Large intestine (tissue), 3 donors: ENCODE measurements at regions not wholly inside any gene's neighbourhood (a gene's known extent, or its start where the extent isn't known, plus 50 kb on each side); places are given as distances from the start of the nearest gene placed in this dataset.
A peak's percentile ranks its signal among the peaks of the same experiment; 100 is the strongest.
"Not testable (repeated sequence)": the region's sequence is repeated elsewhere in the genome, so short reads cannot be mapped to it uniquely, and the experiment has no call there.

Experiments
- DNase-seq, 2 donors: peaks; one replicate each; pipeline versions ENCODE4 v3.0.0 to v3.0.0-alpha.2; 2013
- H3K27ac ChIP-seq: one replicate; pipeline ENCODE4 v1.5.1; 2013; ENCODE audit warnings: low read length
- H3K27me3 ChIP-seq: 2 replicates; pipeline ENCODE4 v1.6.1; 2013; ENCODE audit warnings: low read length; ENCODE audit not compliant: control insufficient read depth, insufficient read depth
- H3K36me3 ChIP-seq: 2 replicates; pipeline ENCODE4 v1.6.1; 2013; ENCODE audit warnings: low read length; ENCODE audit not compliant: control insufficient read depth, insufficient read depth
- H3K4me1 ChIP-seq: one replicate; pipeline ENCODE4 v1.6.1; 2013; ENCODE audit warnings: low read length; ENCODE audit not compliant: control insufficient read depth, insufficient read depth
- H3K4me3 ChIP-seq: one replicate; pipeline ENCODE4 v1.5.1; 2013; ENCODE audit warnings: low read length
- H3K9me3 ChIP-seq: one replicate; pipeline ENCODE4 v1.6.1; 2013; ENCODE audit warnings: mild to moderate bottlenecking, low read depth, low read length, moderate library complexity; ENCODE audit not compliant: control insufficient read depth
- WGBS: methylation state at CpG from one replicate; pipeline ENCODE4 v1.1.5; 2013; ENCODE audit warnings: low lambda C conversion rate; ENCODE audit not compliant: insufficient coverage; 5-methylcytosine and 5-hydroxymethylcytosine counted together

DNA sequence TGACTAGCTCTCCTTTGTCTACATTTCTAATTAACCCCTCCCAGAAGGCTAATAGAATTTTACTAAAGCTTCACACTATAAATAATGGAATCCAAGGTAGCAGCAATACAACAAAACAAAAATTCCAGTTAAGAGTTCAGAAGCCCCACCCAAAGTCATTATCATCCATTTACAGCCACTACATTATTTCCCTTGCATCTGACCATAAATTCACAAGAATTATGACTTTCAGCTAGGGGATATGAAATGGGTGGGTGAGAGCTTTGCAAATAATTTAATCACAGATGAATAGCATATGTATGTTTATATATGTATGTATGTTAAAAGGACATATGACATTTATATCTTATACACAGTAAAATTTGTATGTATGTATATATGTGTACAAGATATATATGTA, 65.3 kb upstream of the PTGDR start:
- no peaks in the 10 kb centered on the region for H3K36me3 ChIP-seq
- H3K4me3 ChIP-seq, result no peak overlapping the region
- no peak overlapping the region for H3K27ac ChIP-seq
- no peaks in the 10 kb centered on the region for H3K4me1 ChIP-seq
- no peaks in the 10 kb centered on the region for H3K9me3 ChIP-seq
- DNase-seq, result no peak
- H3K27me3 ChIP-seq, result no peaks in the 10 kb centered on the region

DNA sequence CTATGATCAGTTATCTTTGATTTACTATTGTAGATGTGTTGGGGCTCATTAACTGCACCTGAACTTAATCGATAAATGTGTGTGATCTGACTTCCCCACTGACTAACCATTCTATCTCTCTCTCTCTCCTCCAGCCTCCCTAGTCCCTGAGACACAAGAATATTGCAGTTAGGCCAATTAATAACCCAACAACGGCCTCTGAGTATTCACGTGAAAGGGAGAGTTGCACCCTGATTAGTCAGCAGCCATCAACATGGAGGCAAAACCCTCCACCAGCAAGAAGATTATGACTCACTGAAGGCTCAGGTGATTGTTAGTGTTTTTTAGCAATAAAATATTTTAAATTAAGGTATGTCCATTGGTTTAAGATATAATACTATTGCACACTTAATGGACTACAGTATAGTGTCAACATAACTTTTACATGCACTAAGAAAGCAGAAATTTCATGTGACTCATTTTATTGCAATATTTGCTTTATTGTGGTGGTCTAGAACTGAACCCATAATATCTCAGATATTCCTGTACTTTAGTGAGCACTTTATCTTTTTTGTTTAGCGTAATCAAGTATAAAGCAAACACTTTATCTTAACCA, 77.1 kb upstream of the PTGDR start:
- Histone ChIP-seq H3K9me3 (no peaks in the 10 kb centered on the region), H3K27ac (no peak overlapping the region), H3K4me3 (no peak overlapping the region), H3K4me1 (no peaks in the 10 kb centered on the region), H3K36me3 (no peaks in the 10 kb centered on the region), H3K27me3 (no peaks in the 10 kb centered on the region)
- 100% methylated on average over 1 of the region's 4 CpGs for WGBS
- DNase-seq, result no peak

DNA sequence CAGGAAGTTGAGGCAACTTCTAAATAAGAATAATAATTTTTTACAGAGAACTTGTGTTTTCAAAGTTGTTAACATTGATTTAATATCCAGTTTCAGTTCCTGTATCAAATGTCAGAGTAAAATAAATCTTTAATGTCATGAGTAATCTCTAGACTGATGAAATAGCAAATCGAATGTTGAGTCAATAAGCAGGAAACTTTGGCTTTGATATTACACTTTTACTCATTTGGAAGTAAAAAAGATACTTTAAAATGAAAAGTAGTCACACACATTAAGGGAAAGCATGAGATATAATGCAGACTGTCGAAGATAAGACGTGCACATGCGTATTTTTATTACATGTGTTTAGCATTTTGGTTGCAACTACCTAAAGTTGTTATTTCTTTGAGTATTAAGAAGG, 78.2 kb upstream of the PTGDR start:
- no peak for DNase-seq
- WGBS, result 93% methylated on average over 3 of the region's 4 CpGs

DNA sequence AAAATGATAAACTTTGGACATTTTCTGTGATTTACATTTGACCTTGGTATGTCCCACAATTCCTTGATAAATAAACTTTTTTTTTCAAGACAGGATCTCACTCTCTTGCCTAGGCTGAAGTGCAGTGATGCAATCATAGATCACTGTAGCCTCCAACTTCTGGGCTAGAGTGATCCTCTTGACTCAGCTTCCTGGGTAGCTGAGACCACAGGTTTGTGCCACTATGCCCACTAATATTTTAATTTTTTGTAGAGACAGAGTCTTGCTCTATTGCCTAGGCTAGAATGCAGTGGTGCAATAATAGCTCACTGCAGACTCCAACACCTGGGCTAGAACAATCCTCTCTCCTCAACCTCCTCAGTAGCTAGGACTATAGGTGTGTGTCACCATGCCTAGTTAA, 79.1 kb upstream of the PTGDR start:
- Histone ChIP-seq H3K9me3 (no peaks in the 10 kb centered on the region), H3K4me1 (no peaks in the 10 kb centered on the region), H3K27ac (no peak overlapping the region), H3K27me3 (no peaks in the 10 kb centered on the region), H3K36me3 (no peaks in the 10 kb centered on the region), H3K4me3 (no peak overlapping the region)
- DNase-seq, result no peak

More for the DNA sequence above, 78.2 kb upstream of the PTGDR start:
- Histone ChIP-seq H3K36me3 (no peaks in the 10 kb centered on the region), H3K4me3 (no peak overlapping the region), H3K9me3 (no peaks in the 10 kb centered on the region), H3K4me1 (no peaks in the 10 kb centered on the region), H3K27me3 (no peaks in the 10 kb centered on the region), H3K27ac (no peak overlapping the region)

DNA sequence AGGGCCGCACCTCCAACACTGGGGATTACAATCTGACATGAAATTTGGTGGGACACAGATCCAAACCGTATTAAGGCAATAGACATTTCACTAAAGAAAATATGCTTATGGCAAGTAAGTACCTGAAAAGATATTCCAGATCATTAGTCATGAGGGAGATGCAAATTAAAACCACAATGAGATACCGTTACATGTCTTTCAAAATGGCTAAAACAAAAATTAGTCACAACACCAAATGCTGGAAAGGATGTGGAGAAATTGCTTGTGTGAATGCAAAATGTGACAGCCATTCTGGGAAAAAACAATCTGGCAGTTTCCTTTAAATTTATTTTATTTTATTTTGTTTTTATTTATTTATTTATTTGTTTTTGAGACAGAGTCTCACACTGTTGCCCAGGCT, 82.3 kb upstream of the PTGDR start:
- H3K4me1 ChIP-seq, result no peaks in the 10 kb centered on the region
- no peaks in the 10 kb centered on the region for H3K27me3 ChIP-seq
- H3K4me3 ChIP-seq, result no peak overlapping the region
- DNase-seq, result no peak
- WGBS, result 90% methylated on average over 2 of the region's 3 CpGs
- peaks cover 6% of the 10 kb centered on the region for H3K9me3 ChIP-seq
- no peaks in the 10 kb centered on the region for H3K36me3 ChIP-seq
- H3K27ac ChIP-seq, result no peak overlapping the region

DNA sequence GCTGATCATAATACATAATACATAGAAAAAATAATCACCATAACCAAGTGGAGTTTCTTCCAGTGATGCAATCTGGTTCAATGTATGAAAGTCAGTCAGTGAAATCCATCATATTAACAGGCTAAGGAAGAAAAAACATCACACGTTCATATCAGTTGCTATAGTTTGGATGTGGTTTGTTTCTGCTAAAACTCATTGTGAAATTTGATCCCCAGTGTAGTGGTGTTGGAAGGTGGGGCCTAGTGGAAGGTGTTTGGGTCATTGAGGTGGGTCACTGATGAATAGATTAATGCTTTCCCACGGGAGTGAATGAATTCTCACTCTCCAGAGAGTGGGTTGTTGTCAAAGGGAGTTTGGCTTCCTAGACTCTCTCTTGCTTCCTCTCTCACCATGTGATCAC, 84.6 kb upstream of the PTGDR start:
- WGBS, result no CpG with 5 or more reads among the region's 2 CpGs
- Histone ChIP-seq H3K36me3 (no peaks in the 10 kb centered on the region), H3K4me1 (no peaks in the 10 kb centered on the region), H3K9me3 (peaks cover 6% of the 10 kb centered on the region), H3K27me3 (no peaks in the 10 kb centered on the region), H3K27ac (no peak overlapping the region), H3K4me3 (no peak overlapping the region)
- no peak for DNase-seq

DNA sequence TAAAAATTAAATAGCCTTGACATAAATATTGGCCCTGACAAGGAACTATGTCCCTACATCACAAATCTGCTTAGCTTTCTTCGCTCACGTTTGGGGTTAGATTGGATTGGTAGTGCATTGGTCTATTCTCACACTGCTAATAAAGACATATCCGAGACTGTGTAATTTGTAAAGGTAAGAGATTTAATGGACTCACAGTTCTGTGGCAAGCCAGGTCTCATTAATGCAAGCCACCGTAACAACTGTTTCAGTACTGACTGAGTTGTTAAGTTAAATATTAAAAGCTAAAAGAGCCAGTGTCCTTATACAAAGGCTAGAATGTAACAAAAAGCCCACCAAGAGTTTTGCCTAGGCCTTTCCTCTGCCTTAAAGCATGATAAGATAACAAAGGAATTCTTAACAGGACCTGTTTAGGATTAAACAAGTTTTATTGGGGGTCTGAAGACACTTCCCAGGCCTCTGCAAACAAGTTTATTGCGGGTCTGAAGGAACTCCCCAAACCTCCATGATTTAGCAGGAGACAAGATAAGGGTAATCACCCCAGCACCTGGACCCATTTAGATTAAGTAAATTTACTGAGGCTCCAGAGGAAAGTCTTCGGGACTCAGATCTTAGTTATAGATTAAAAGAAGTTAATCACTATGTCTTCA, 88.2 kb upstream of the PTGDR start:
- no CpG with 5 or more reads among the region's 6 CpGs for WGBS

DNA sequence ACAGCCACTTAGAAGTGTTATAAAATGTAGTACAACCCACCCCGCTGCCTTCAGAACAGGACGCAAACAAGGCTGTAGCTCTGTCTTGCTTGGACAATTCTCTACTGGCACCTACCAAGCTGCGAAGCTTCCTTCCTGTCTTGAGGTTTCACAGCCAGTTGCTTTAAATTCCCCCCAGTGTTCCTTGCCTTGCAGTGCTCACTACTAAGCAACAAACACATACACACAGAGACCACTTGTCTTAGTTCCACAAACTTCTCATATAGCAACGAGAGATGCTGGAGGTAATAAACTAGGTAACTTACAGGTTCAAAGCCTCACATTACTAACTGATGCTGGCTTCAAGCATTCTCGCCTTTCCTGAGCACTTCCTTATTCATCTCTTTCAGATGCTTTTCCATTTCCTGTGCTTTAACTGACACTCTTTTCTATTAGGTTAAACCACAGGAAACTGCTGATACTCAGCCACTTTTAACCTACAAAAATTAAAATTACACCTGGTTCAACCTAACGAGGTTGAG, 91.5 kb upstream of the PTGDR start:
- no peaks in the 10 kb centered on the region for H3K4me1 ChIP-seq
- peaks cover 2% of the 10 kb centered on the region for H3K9me3 ChIP-seq
- WGBS, result 50% methylated on average over 1 of the region's 6 CpGs
- no peak overlapping the region for H3K27ac ChIP-seq
- H3K36me3 ChIP-seq, result no peaks in the 10 kb centered on the region
- H3K4me3 ChIP-seq, result no peak overlapping the region
- DNase-seq, result peak in 1 of 2 donors; percentile 26
- H3K27me3 ChIP-seq, result no peaks in the 10 kb centered on the region

More for the DNA sequence above, 88.2 kb upstream of the PTGDR start:
- peak in 1 of 2 donors; percentile 7 for DNase-seq
- H3K27me3 ChIP-seq, result no peaks in the 10 kb centered on the region
- H3K27ac ChIP-seq, result no peak overlapping the region
- H3K36me3 ChIP-seq, result no peaks in the 10 kb centered on the region
- H3K4me3 ChIP-seq, result no peak overlapping the region
- H3K4me1 ChIP-seq, result no peaks in the 10 kb centered on the region
- peaks cover 6% of the 10 kb centered on the region for H3K9me3 ChIP-seq

DNA sequence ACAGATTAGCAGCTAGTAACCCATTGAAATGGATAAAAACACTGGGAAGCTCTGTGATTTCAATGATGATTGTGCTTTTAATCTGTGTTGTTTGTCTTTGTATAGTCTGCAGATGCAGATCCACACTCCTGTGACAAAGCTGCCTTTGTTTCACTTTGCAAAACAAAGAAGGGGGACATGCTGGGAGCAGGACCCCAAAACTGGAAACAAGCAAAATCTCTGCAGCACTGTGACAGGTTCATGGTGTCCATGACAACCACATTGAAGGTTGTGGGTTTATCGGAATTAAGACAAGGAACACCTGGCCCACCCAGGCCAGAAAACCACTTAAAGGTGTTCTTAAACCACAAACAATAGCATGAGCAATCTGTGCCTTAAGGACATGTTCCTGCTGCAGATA, 95.6 kb upstream of the PTGDR start:
- no CpG with 5 or more reads among the region's 1 CpG for WGBS
- not testable (repeated sequence) for H3K4me1 ChIP-seq, H3K36me3 ChIP-seq, H3K27ac ChIP-seq, H3K27me3 ChIP-seq, H3K4me3 ChIP-seq, DNase-seq, H3K9me3 ChIP-seq

DNA sequence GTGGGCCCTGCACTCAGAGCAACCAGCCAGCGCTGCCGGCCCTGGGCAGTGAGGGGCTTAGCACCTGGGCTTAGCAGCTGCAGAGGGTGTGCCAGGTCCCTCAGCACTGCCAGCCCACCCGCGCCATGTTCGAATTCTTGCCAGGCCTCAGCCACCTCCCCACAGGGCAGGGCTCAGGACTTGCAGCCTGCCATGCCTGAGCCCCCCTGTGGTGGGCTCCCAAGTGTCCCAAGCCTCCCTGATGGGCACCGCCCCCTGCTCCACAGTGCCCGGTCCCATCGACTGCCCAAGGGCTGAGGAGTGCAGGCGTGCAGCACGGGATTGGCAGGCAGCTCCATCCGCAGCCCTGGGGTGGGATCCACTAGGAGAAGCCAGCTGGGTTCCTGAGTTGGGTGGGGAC, 98.0 kb upstream of the NID2 start:
- H3K36me3 ChIP-seq, result no peaks in the 10 kb centered on the region
- H3K4me3 ChIP-seq, result no peak overlapping the region
- no peak overlapping the region for H3K27ac ChIP-seq
- DNase-seq, result no peak
- H3K4me1 ChIP-seq, result no peaks in the 10 kb centered on the region
- no peaks in the 10 kb centered on the region for H3K27me3 ChIP-seq
- H3K9me3 ChIP-seq, result peaks cover 5% of the 10 kb centered on the region
- no CpG with 5 or more reads among the region's 11 CpGs for WGBS

DNA sequence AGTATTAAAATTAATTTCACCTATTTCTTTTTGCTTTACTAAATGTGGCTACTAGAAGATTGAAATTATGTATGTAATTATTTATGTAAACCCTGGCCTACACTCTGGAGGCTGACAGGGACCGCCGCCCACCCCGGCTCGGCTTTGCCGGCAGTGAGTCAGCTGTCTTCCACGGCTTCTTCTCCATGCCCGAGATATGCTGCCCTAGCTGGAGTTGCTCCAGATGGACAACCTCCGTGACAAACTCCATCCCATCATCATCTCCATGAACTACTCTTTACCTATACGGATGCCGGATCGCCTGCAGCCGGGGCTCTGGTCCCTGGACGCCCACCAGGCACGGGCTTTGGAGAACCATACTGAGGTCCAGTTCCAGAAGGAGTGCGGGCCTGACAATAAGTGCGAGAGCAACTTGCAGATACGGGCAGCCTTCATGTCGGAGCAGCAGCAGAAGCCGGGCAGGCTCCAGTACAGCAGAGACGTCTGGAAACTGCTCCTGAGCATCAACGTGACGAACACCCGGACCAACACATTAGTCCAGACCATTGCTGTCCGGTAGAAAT, 86.9 kb upstream of the NID2 start:
- Histone ChIP-seq H3K27me3 (no peaks in the 10 kb centered on the region), H3K4me3 (no peak overlapping the region), H3K9me3 (no peaks in the 10 kb centered on the region), H3K36me3 (no peaks in the 10 kb centered on the region), H3K4me1 (no peaks in the 10 kb centered on the region), H3K27ac (no peak overlapping the region)
- no peak for DNase-seq
- WGBS, result 100% methylated on average over 1 of the region's 24 CpGs
